BE2C (cell line): ENCODE measurements at regions not wholly inside any gene's neighbourhood (a gene's known extent, or its start where the extent isn't known, plus 50 kb on each side); places are given as distances from the start of the nearest gene placed in this dataset.

Experiments
- DNase-seq: peaks from one replicate; pipeline ENCODE4 v3.0.0-alpha.2; 2020
- H3K27me3 ChIP-seq: fragments of 250-450 bp; sonication (Bioruptor Pico); 2 replicates; pipeline ENCODE4 v1.5.1; 2020; ENCODE audit warnings: mild to moderate bottlenecking
- H3K36me3 ChIP-seq: fragments of 250-450 bp; sonication (Bioruptor Pico); 2 replicates; pipeline ENCODE4 v1.5.1; 2020; ENCODE audit warnings: mild to moderate bottlenecking
- H3K4me1 ChIP-seq: fragments of 250-450 bp; sonication (Bioruptor Pico); 2 replicates; pipeline ENCODE4 v1.5.1; 2020
- H3K4me3 ChIP-seq: 2 replicates; pipeline ENCODE4 v1.5.1; 2011; ENCODE audit warnings: low read depth, low read length
- H3K9me3 ChIP-seq: fragments of 250-450 bp; sonication (Bioruptor Pico); 2 replicates; pipeline ENCODE4 v1.5.1; 2020
- CTCF ChIP-seq: IDR thresholded peaks from 2 replicates; pipeline ENCODE4 v1.5.1; 2012; ENCODE audit warnings: mild to moderate bottlenecking, low read depth, low read length

- Histone ChIP-seq H3K9me3 (no peaks in the 10 kb centered on the region), H3K4me1 (peaks cover 30% of the 10 kb centered on the region), H3K4me3 (no peak overlapping the region), H3K36me3 (no peaks in the 10 kb centered on the region), H3K27me3 (no peaks in the 10 kb centered on the region)
- DNase-seq: no peak
- no peak for TF ChIP-seq CTCF
Observed at GRCh38 chr17:77361986-77362620, 221.3 kb downstream of the SEC14L1 start.

- peak; percentile 58 for DNase-seq
- Histone ChIP-seq H3K36me3 (no peaks in the 10 kb centered on the region), H3K4me1 (peaks cover 30% of the 10 kb centered on the region), H3K27me3 (no peaks in the 10 kb centered on the region), H3K9me3 (no peaks in the 10 kb centered on the region), H3K4me3 (no peak overlapping the region)
- TF ChIP-seq CTCF: no peak
Observed at GRCh38 chr17:77363821-77364361, 223.1 kb downstream of the SEC14L1 start.

- peaks cover 30% of the 10 kb centered on the region for H3K4me1 ChIP-seq
- no peaks in the 10 kb centered on the region for H3K9me3 ChIP-seq
- DNase-seq: no peak
- H3K36me3 ChIP-seq: no peaks in the 10 kb centered on the region
- H3K27me3 ChIP-seq: no peaks in the 10 kb centered on the region
- TF ChIP-seq CTCF: no peak
- H3K4me3 ChIP-seq: no peak overlapping the region
Observed at GRCh38 chr17:77364381-77364911, 223.7 kb downstream of the SEC14L1 start.

- no peak for DNase-seq
- no peaks in the 10 kb centered on the region for H3K36me3 ChIP-seq
- H3K4me3 ChIP-seq: no peak overlapping the region
- no peak for TF ChIP-seq CTCF
- H3K4me1 ChIP-seq: peaks cover 30% of the 10 kb centered on the region
- H3K27me3 ChIP-seq: no peaks in the 10 kb centered on the region
- no peaks in the 10 kb centered on the region for H3K9me3 ChIP-seq
Observed at GRCh38 chr17:77364941-77365583, 224.3 kb downstream of the SEC14L1 start.

- peaks cover 30% of the 10 kb centered on the region for H3K4me1 ChIP-seq
- no peaks in the 10 kb centered on the region for H3K36me3 ChIP-seq
- peak; percentile 78 for DNase-seq
- no peak overlapping the region for H3K4me3 ChIP-seq
- no peak for TF ChIP-seq CTCF
- no peaks in the 10 kb centered on the region for H3K9me3 ChIP-seq
- no peaks in the 10 kb centered on the region for H3K27me3 ChIP-seq
Observed at GRCh38 chr17:77365584-77366186, 224.9 kb downstream of the SEC14L1 start.
